Right lobe of liver (tissue), 4 donors: ENCODE measurements at regions not wholly inside any gene's neighbourhood (a gene's known extent, or its start where the extent isn't known, plus 50 kb on each side); places are given as distances from the start of the nearest gene placed in this dataset.

Source experiments
- CTCF ChIP-seq, 4 donors: fragments of 200-600 bp in 3 of 4; fragments of 450-650 bp in 1 of 4; IDR thresholded peaks; one replicate each; pipeline versions ENCODE4 v1.5.1 to v1.8.0; 2016 to 2022; ENCODE audit warnings: antibody characterized with exemption in 4 of 4, mild to moderate bottlenecking in 2 of 4
- POLR2A ChIP-seq: fragments of 450-650 bp; IDR thresholded peaks from one replicate; pipeline ENCODE4 v1.6.1; 2017; ENCODE audit warnings: antibody characterized with exemption, mild to moderate bottlenecking
- donor health status: DM: no; HTN: no; CAD: no.
- donor health status: DM: no; HTN: no; CAD: no.
- donor health status: DM: no; HTN: yes; CAD: no.

GRCh38 chr4:57676394-57676793, 566.2 kb upstream of the IGFBP7 start:
- TF ChIP-seq CTCF (IDR thresholded peaks at IDR 0.05), result no peak
- TF ChIP-seq POLR2A, result no peak
